IPS-18c (cell line): ENCODE measurements at regions not wholly inside any gene's neighbourhood (a gene's known extent, or its start where the extent isn't known, plus 50 kb on each side); places are given as distances from the start of the nearest gene placed in this dataset.
"Not testable (repeated sequence)": the region's sequence is repeated elsewhere in the genome, so short reads cannot be mapped to it uniquely, and the experiment has no call there.

Experiments
- H3K4me3 ChIP-seq: 2 replicates; pipeline ENCODE4 v1.7.0; 2013; ENCODE audit warnings: low read depth, mild to moderate bottlenecking, low read length, moderate library complexity; ENCODE audit not compliant: insufficient read depth
- H3K9me3 ChIP-seq: one replicate; pipeline ENCODE4 v1.6.1; 2013; ENCODE audit warnings: mild to moderate bottlenecking, low read length, moderate library complexity; ENCODE audit not compliant: control insufficient read depth, insufficient read depth

DNA sequence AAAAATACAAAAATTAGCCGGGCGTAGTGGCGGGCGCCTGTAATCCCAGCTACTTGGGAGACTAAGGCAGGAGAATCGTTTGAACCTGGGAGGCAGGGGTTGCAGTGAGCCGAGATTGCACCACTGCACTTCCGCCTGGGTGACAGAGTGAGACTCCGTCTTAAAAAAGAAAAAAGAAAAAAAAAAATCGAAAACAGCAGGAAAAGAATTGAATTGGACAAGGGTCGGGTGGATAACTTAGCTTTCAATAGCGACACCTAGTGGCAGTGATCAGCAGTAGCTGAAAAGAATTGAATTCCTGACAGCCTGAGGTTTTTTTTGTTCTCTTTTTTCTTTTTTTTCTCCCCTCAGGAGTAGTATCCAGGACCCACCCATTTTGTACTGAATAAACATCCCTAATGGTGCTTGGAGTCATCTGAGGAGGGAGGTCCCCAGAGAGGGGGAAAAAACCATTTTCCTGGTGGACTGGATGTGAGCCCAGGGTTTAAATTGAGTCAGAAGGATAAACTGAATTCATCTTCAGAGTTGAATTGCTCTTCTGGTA, 55.1 kb downstream of the CYCS start:
- no peak overlapping the region for H3K4me3 ChIP-seq
- H3K9me3 ChIP-seq, result no peaks in the 10 kb centered on the region

GRCh38 chr7:25068502-25069213, 56.4 kb downstream of the CYCS start:
- no peak overlapping the region for H3K4me3 ChIP-seq

GRCh38 chr7:25067726-25068501, 57.1 kb downstream of the CYCS start:
- Histone ChIP-seq H3K4me3 (no peak overlapping the region), H3K9me3 (peaks cover 7% of the 10 kb centered on the region)

More at GRCh38 chr7:25068502-25069213, 56.4 kb downstream of the CYCS start:
- H3K9me3 ChIP-seq, result peaks cover 4% of the 10 kb centered on the region

- H3K4me3 ChIP-seq, result no peak overlapping the region
Observed at GRCh38 chr7:25066253-25066652, 58.8 kb downstream of the CYCS start.

DNA sequence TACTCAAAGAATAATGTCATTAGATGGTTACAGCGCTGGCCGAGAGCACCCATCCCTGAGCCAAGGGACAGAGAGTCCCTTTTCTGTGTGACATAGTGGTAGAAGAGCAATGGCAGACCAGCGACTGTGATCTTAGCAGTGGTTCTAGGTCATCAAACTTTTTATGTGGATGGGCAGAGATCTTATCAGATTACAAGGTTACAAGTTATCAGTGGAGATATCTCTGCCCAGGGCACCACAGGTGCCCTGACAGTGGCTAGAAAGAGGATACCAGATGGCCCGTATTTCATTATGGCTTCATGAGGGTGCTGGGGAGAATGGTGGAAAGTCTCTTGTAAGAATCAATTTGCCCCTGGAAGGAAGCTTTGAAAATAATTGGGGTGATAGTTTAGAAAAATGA, 62.7 kb downstream of the CYCS start:
- H3K4me3 ChIP-seq, result no peak overlapping the region
- peaks cover 7% of the 10 kb centered on the region for H3K9me3 ChIP-seq

More at GRCh38 chr7:25066253-25066652, 58.8 kb downstream of the CYCS start:
- peaks cover 7% of the 10 kb centered on the region for H3K9me3 ChIP-seq

DNA sequence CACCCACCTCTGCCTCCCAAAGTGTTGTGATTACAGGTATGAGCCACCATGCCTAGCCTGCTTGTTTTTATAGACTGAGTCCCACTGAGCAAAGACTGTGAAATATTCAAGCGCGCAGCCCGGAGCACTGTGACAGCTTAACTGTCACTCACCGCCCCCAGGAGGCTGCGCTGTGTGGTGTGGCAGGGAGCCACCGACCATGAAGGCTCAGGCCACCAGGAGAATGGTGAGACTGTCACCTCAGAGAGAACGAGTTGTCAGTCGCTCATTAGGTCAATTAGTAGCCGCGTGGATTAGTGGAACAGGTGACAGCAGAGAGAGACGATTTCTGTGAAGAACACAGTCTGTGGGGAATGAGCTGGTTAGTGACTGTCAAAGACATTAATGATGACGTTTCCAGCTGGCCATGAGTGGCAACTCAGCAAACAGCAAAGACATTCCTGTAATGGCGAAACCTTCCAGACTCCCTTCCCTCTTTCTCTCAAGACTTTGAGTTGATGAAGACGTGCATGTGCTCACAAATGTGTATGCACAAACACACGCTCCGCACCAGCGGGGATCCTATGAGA, 64.5 kb downstream of the CYCS start:
- Histone ChIP-seq H3K9me3 (peaks cover 7% of the 10 kb centered on the region), H3K4me3 (no peak overlapping the region)

- Histone ChIP-seq H3K4me3 (no peak overlapping the region; the same call in 1 of the 2 replicates), H3K9me3 (peaks cover 7% of the 10 kb centered on the region)
Observed at GRCh38 chr7:25059576-25059975, 65.5 kb downstream of the CYCS start.

DNA sequence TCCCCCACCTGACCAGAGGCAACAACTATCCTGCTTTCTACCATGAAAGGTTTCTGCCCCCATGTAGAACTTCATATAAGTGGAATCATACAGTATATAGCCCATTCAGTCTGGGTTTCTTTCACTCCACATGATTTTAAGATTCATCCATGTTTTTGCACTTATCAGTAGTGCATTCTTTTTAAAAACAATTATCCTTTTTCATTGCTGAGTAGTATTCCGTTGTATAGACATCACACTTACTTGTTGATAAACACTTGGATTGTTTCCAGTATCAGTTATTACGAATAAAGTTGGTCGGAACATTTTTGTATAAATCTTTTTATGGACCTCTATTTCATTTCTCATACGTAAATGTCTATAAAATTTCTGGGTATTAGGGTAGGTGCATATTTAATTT, 68.7 kb downstream of the CYCS start:
- no peak overlapping the region for H3K4me3 ChIP-seq

DNA sequence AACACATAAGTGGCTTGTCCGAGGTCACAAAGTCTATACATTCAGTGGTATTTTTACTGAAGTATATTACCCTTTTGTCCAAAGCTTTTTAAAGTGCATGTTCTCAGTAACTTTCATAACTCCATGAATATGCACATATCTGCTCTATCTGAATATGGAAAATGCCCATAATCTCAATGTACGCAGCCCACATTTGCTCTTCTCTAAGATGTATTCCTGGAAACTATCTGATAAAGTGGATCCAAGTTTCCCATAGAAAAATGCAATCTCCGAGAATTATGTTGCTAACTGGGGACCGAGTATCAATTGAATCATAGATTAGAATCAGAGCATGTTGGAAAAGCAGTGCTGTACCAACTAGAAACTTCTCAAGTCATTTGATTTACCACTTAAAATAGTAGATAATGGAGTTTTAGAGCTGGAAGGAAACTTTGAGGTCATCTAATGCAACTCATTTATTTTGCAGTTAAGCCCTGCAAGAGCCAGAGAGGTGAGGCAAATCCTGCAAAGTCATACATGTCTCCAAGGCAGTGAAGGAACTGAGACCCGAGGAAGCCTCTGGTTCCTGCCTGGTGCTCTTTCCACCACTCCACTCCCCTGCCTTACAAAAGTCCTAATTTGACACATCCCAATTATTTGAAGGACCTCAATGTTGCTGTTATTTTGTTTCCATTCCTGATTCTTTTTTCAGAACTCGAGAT, 69.4 kb downstream of the CYCS start:
- H3K4me3 ChIP-seq, result no peak overlapping the region
- no peaks in the 10 kb centered on the region for H3K9me3 ChIP-seq

More for the DNA sequence above, 68.7 kb downstream of the CYCS start:
- no peaks in the 10 kb centered on the region for H3K9me3 ChIP-seq

- H3K4me3 ChIP-seq, result no peak overlapping the region
- H3K9me3 ChIP-seq, result no peaks in the 10 kb centered on the region
Observed at GRCh38 chr7:25054819-25055519, 70.1 kb downstream of the CYCS start.

- Histone ChIP-seq H3K9me3 (peaks cover 8% of the 10 kb centered on the region), H3K4me3 (no peak overlapping the region)
Observed at GRCh38 chr7:25050223-25050622, 70.2 kb upstream of the OSBPL3 start.

DNA sequence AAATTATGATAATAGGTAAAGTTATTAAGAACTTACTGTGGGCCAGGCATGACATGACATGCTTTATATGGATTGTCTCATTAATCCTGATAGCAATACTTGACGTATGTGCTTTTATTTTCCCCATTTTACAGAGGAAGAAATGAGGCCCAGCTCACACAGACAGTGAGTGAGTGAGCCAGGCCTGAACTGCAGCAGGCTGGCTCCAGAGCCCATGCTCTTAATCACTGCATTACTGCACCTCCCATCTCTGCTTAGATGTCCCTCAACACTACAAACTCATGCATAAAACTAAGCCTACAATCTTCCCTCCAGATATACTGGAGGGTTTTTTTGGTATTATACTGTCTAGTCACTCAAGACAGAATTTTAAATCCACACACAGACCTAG, 68.5 kb upstream of the OSBPL3 start:
- H3K9me3 ChIP-seq, result peaks cover 8% of the 10 kb centered on the region

GRCh38 chr7:25047571-25048443, 67.8 kb upstream of the OSBPL3 start:
- H3K4me3 ChIP-seq, result peak overlapping the region; percentile 9; the same call in 1 of the 2 replicates
- H3K9me3 ChIP-seq, result not testable (repeated sequence)

More for the DNA sequence above, 68.5 kb upstream of the OSBPL3 start:
- H3K4me3 ChIP-seq, result no peak overlapping the region

DNA sequence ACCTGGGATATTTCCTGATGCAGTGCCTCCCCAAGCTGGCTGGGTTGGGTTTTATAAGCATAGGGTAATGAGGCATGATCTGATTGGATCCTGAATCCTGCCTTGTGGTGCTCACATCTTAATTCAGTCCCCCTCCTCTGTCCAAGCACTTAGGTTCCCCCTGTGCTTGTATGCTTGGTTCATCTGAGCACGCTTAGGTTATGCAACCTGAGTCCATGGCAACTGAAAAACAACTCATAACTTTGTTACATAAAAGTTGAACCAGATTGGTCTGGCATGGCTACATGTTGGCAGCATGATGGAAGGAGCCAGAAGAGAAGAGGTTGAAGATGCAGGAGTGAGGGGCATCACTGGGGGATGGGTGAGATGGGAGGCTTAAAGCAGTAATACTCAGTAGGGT, 57.3 kb upstream of the OSBPL3 start:
- Histone ChIP-seq H3K9me3 (no peaks in the 10 kb centered on the region), H3K4me3 (no peak overlapping the region)

- Histone ChIP-seq H3K4me3 (no peak overlapping the region), H3K9me3 (no peaks in the 10 kb centered on the region)
Observed at GRCh38 chr7:25035274-25035673, 55.3 kb upstream of the OSBPL3 start.

DNA sequence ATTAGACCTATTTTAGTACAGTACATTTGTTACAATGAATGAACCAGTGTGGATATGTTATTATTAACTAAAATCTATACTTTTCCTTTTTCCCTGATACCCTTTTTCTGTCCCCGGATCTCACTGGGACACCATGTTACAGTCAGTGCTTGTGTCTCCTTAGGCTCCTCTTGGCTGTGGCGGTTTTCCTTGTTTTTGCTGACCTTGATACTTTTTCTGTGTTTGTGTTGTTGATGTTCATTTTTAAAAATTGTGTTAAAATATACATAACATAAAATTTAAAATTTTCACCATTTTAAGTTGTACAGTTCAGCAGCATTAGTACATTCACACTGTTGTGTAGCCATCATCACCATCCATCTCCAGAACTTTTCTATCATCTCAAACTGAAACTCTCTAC, 54.2 kb upstream of the OSBPL3 start:
- Histone ChIP-seq H3K9me3 (no peaks in the 10 kb centered on the region), H3K4me3 (no peak overlapping the region)
